GM23338 (cell line): ENCODE measurements at regions not wholly inside any gene's neighbourhood (a gene's known extent, or its start where the extent isn't known, plus 50 kb on each side); places are given as distances from the start of the nearest gene placed in this dataset.

Experiments
- ATAC-seq: fragments of 200-7000 bp; cut with Tn5 transposase; 3 replicates; pipeline ENCODE4 v1.9.1; 2020
- DNase-seq: peaks from one replicate; pipeline ENCODE4 v3.0.0-alpha.2; 2015; ENCODE audit warnings: low spot score
- H2AFZ ChIP-seq: fragments of 200-600 bp; sonication (generic); 2 replicates; pipeline ENCODE4 v1.8.0; 2016; ENCODE audit warnings: antibody characterized with exemption, mild to moderate bottlenecking, moderate library complexity
- H3F3A ChIP-seq: fragments of 200-600 bp; sonication (generic); replicated peaks from 2 replicates; pipeline ENCODE4 v1.8.0; 2017; ENCODE audit warnings: antibody characterized with exemption, mixed run types, low read depth
- H3K27ac ChIP-seq: fragments of 200-600 bp; sonication (generic); 2 replicates; pipeline ENCODE4 v1.6.1; 2016; ENCODE audit warnings: low read depth
- H3K27me3 ChIP-seq: fragments of 200-600 bp; sonication (generic); 2 replicates; pipeline ENCODE4 v1.8.0; 2016; ENCODE audit warnings: mild to moderate bottlenecking, mixed run types, moderate library complexity; ENCODE audit not compliant: insufficient read depth
- H3K36me3 ChIP-seq: fragments of 200-600 bp; sonication (generic); 2 replicates; pipeline ENCODE4 v1.8.0; 2016; ENCODE audit warnings: mild to moderate bottlenecking; ENCODE audit not compliant: insufficient read depth
- H3K4me1 ChIP-seq: fragments of 200-600 bp; sonication (generic); 2 replicates; pipeline ENCODE4 v1.8.0; 2016; ENCODE audit warnings: mild to moderate bottlenecking, moderate library complexity; ENCODE audit not compliant: insufficient read depth
- H3K4me2 ChIP-seq: fragments of 200-600 bp; sonication (generic); 2 replicates; pipeline ENCODE4 v1.7.1; 2017; ENCODE audit warnings: mixed run types
- H3K4me3 ChIP-seq: fragments of 200-600 bp; sonication (generic); 2 replicates; pipeline ENCODE4 v1.6.1; 2016; ENCODE audit warnings: mixed run types
- H3K79me2 ChIP-seq: fragments of 200-600 bp; sonication (generic); replicated peaks from 2 replicates; pipeline ENCODE4 v1.8.0; 2017; ENCODE audit warnings: mild to moderate bottlenecking; ENCODE audit not compliant: insufficient read depth
- H3K9me2 ChIP-seq: fragments of 200-600 bp; sonication (generic); 2 replicates; pipeline ENCODE4 v1.8.0; 2017; ENCODE audit not compliant: insufficient read depth
- H4K20me1 ChIP-seq: fragments of 200-600 bp; sonication (generic); replicated peaks from 2 replicates; pipeline ENCODE4 v1.8.0; 2017; ENCODE audit warnings: mild to moderate bottlenecking; ENCODE audit not compliant: insufficient read depth
- H3K27ac Mint-ChIP-seq: 2 replicates; pipeline ENCODE4 v1.8.0; 2020; ENCODE audit warnings: inconsistent platforms, mild to moderate bottlenecking, moderate library complexity, mixed read lengths
- H3K27me3 Mint-ChIP-seq: 3 replicates; pipeline ENCODE4 v1.8.0; 2022; ENCODE audit warnings: low read depth, mild to moderate bottlenecking, moderate library complexity, mixed read lengths, inconsistent platforms; ENCODE audit not compliant: insufficient read depth, poor library complexity
- H3K36me3 Mint-ChIP-seq: 3 replicates; pipeline ENCODE4 v1.8.0; 2021; ENCODE audit warnings: low read depth, mild to moderate bottlenecking, inconsistent platforms, moderate library complexity, mixed read lengths
- H3K4me1 Mint-ChIP-seq: 3 replicates; pipeline ENCODE4 v1.8.0; 2020; ENCODE audit warnings: mild to moderate bottlenecking, inconsistent platforms, mixed read lengths
- H3K4me3 Mint-ChIP-seq: 3 replicates; pipeline ENCODE4 v1.8.0; 2021; ENCODE audit warnings: moderate library complexity, mild to moderate bottlenecking, inconsistent platforms, mixed read lengths
- H3K9me3 Mint-ChIP-seq: 3 replicates; pipeline ENCODE4 v1.8.0; 2020; ENCODE audit warnings: moderate library complexity, mild to moderate bottlenecking, inconsistent platforms, mixed read lengths
- CREB1 ChIP-seq: fragments of 250-450 bp; sonication (Bioruptor Pico); IDR thresholded peaks from 2 replicates; pipeline ENCODE4 v1.5.0; 2020; ENCODE audit warnings: low read depth, mild to moderate bottlenecking, moderate library complexity
- EZH2phosphoT487 ChIP-seq: fragments of 200-600 bp; sonication (generic); IDR thresholded peaks from one replicate; pipeline ENCODE4 v1.8.1; 2018; ENCODE audit warnings: antibody characterized with exemption; ENCODE audit not compliant: unreplicated experiment
- POLR2AphosphoS5 ChIP-seq: IDR thresholded peaks from 2 replicates; pipeline ENCODE4 v1.6.1; 2016; ENCODE audit warnings: antibody characterized with exemption, low read depth
- STAT1 ChIP-seq: IDR thresholded peaks from one replicate; pipeline ENCODE4 v1.6.1; 2016; ENCODE audit warnings: antibody characterized with exemption; ENCODE audit not compliant: unreplicated experiment
- ZNF114 ChIP-seq: fragments of 250-450 bp; sonication (Bioruptor Pico); IDR thresholded peaks from 2 replicates; pipeline ENCODE4 v1.5.0; 2020; ENCODE audit warnings: mild to moderate bottlenecking, moderate library complexity
- ZNF331 ChIP-seq: fragments of 250-450 bp; sonication (Bioruptor Pico); IDR thresholded peaks from 2 replicates; pipeline ENCODE4 v1.5.0; 2020; ENCODE audit warnings: low read depth, mild to moderate bottlenecking, moderate library complexity
- TF ChIP-seq, protein P1 (sequence below): fragments of 250-450 bp; sonication (Bioruptor Pico); IDR thresholded peaks from 2 replicates; pipeline ENCODE4 v1.5.0; 2020; ENCODE audit warnings: mild to moderate bottlenecking, moderate library complexity

DNA sequence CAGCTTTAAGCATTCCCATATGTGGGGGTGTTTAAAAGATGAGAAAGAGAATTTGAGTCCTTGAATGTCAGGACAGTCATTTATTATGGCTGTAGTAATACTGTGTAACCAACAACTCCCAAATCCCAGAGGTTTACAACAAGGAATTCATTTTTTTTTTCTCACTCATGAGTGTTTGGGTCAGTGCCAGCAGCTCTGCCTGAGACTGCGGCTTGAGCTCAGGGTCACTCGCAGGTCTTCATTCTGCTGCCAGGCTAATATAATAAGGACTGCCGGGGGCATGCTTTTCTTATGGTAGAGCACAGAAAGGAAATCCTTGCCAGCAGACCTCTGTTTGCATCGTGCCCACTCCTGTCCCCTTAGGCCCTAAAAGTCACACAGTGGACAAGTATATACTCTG, 277.9 kb upstream of the LMCD1 start:
- Histone ChIP-seq H3K4me2 (no peak overlapping the region), H3K4me1 (no peaks in the 10 kb centered on the region), H3K27me3 (no peaks in the 10 kb centered on the region), H3K79me2 (no peaks in the 10 kb centered on the region), H3K27ac (no peak overlapping the region), H3F3A (no peaks in the 10 kb centered on the region), H3K4me3 (no peak overlapping the region), H3K36me3 (no peaks in the 10 kb centered on the region), H4K20me1 (no peaks in the 10 kb centered on the region), H3K9me2 (peaks cover 4% of the 10 kb centered on the region; the same call in 1 of the 2 replicates), H2AFZ (no peak overlapping the region)
- no peak overlapping the region for H3K4me3 Mint-ChIP-seq
- TF ChIP-seq EZH2phosphoT487 (no peak), CREB1 (CRISPR knock-in tag) (no peak), POLR2AphosphoS5 (no peak), STAT1 (no peak), ZNF331 (CRISPR knock-in tag) (no peak)
- TF ChIP-seq, protein P1, sequence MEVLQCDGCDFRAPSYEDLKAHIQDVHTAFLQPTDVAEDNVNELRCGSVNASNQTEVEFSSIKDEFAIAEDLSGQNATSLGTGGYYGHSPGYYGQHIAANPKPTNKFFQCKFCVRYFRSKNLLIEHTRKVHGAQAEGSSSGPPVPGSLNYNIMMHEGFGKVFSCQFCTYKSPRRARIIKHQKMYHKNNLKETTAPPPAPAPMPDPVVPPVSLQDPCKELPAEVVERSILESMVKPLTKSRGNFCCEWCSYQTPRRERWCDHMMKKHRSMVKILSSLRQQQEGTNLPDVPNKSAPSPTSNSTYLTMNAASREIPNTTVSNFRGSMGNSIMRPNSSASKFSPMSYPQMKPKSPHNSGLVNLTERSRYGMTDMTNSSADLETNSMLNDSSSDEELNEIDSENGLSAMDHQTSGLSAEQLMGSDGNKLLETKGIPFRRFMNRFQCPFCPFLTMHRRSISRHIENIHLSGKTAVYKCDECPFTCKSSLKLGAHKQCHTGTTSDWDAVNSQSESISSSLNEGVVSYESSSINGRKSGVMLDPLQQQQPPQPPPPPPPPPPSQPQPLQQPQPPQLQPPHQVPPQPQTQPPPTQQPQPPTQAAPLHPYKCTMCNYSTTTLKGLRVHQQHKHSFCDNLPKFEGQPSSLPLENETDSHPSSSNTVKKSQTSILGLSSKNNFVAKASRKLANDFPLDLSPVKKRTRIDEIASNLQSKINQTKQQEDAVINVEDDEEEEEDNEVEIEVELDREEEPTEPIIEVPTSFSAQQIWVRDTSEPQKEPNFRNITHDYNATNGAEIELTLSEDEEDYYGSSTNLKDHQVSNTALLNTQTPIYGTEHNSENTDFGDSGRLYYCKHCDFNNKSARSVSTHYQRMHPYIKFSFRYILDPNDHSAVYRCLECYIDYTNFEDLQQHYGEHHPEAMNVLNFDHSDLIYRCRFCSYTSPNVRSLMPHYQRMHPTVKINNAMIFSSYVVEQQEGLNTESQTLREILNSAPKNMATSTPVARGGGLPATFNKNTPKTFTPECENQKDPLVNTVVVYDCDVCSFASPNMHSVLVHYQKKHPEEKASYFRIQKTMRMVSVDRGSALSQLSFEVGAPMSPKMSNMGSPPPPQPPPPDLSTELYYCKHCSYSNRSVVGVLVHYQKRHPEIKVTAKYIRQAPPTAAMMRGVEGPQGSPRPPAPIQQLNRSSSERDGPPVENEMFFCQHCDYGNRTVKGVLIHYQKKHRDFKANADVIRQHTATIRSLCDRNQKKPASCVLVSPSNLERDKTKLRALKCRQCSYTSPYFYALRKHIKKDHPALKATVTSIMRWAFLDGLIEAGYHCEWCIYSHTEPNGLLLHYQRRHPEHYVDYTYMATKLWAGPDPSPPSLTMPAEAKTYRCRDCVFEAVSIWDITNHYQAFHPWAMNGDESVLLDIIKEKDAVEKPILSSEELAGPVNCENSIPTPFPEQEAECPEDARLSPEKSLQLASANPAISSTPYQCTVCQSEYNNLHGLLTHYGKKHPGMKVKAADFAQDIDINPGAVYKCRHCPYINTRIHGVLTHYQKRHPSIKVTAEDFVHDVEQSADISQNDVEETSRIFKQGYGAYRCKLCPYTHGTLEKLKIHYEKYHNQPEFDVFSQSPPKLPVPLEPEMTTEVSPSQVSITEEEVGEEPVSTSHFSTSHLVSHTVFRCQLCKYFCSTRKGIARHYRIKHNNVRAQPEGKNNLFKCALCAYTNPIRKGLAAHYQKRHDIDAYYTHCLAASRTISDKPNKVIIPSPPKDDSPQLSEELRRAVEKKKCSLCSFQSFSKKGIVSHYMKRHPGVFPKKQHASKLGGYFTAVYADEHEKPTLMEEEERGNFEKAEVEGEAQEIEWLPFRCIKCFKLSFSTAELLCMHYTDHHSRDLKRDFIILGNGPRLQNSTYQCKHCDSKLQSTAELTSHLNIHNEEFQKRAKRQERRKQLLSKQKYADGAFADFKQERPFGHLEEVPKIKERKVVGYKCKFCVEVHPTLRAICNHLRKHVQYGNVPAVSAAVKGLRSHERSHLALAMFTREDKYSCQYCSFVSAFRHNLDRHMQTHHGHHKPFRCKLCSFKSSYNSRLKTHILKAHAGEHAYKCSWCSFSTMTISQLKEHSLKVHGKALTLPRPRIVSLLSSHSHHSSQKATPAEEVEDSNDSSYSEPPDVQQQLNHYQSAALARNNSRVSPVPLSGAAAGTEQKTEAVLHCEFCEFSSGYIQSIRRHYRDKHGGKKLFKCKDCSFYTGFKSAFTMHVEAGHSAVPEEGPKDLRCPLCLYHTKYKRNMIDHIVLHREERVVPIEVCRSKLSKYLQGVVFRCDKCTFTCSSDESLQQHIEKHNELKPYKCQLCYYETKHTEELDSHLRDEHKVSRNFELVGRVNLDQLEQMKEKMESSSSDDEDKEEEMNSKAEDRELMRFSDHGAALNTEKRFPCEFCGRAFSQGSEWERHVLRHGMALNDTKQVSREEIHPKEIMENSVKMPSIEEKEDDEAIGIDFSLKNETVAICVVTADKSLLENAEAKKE (CRISPR knock-in tag): no peak
- no peaks in the 10 kb centered on the region for H3K36me3 Mint-ChIP-seq
- DNase-seq: no peak
- no peaks in the 10 kb centered on the region for H3K9me3 Mint-ChIP-seq
- H3K27ac Mint-ChIP-seq: no peak overlapping the region
- no peaks in the 10 kb centered on the region for H3K4me1 Mint-ChIP-seq
- no peaks in the 10 kb centered on the region for H3K27me3 Mint-ChIP-seq
- ATAC-seq: no peak

DNA sequence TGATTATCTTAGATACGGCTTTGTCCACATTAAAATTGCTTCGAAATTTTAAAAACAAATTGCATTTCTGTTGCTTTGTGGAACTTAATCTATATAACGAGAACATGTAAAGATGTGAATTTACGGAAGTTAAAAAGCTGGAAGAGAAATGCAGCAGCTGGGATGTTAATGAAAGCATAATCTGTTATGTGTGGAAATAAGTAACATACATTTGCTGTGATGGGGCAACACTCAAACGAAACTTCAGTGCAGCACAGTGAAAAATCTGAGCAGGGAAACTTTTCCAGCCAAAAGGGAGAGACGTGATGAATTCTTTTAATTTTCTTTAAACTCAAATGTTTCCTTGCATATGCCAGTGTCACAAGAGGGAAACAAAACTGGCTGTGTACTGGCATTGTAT, 276.7 kb upstream of the LMCD1 start:
- no peak for ATAC-seq
- Mint-ChIP-seq H3K4me3 (no peak overlapping the region), H3K27me3 (no peaks in the 10 kb centered on the region), H3K36me3 (no peaks in the 10 kb centered on the region), H3K4me1 (no peaks in the 10 kb centered on the region), H3K9me3 (no peaks in the 10 kb centered on the region), H3K27ac (no peak overlapping the region)
- Histone ChIP-seq H3F3A (no peaks in the 10 kb centered on the region), H3K36me3 (no peaks in the 10 kb centered on the region), H4K20me1 (no peaks in the 10 kb centered on the region), H3K4me1 (no peaks in the 10 kb centered on the region), H3K79me2 (no peaks in the 10 kb centered on the region), H3K27me3 (no peaks in the 10 kb centered on the region), H3K4me2 (no peak overlapping the region), H3K9me2 (no peaks in the 10 kb centered on the region), H3K27ac (no peak overlapping the region), H2AFZ (no peak overlapping the region), H3K4me3 (no peak overlapping the region)
- no peak for DNase-seq
- TF ChIP-seq ZNF331 (CRISPR knock-in tag): no peak
- no peak for TF ChIP-seq EZH2phosphoT487
- TF ChIP-seq, protein P1 (CRISPR knock-in tag): no peak
- TF ChIP-seq ZNF114 (CRISPR knock-in tag): no peak
